GM13977 (cell line): ENCODE measurements at regions not wholly inside any gene's neighbourhood (a gene's known extent, or its start where the extent isn't known, plus 50 kb on each side); places are given as distances from the start of the nearest gene placed in this dataset.

ENCODE experiments used
- DNase-seq: peaks from one replicate; pipeline ENCODE4 v3.0.0; 2012; ENCODE audit warnings: low spot score
- CTCF ChIP-seq: IDR thresholded peaks from 2 replicates; pipeline ENCODE4 v1.5.1; 2012; ENCODE audit warnings: mild to moderate bottlenecking, control low read depth; ENCODE audit not compliant: insufficient read depth; ENCODE audit errors: extremely low read depth, missing control alignments
- in situ Hi-C: fragments of 300-500 bp; cut with MboI; formaldehyde crosslinking; loops from one replicate; pipeline ENCODE4 v1.12.0; 2022; ENCODE audit warnings: low sequenced_read_pairs, low pct_unique_long_range_greater_than_20kb, mixed read lengths, inconsistent platforms; ENCODE audit not compliant: unreplicated experiment

- DNase-seq = peak; percentile 5
- in situ Hi-C loops = no loop called here
- TF ChIP-seq CTCF = no peak
Observed at GRCh38 chr2:75870651-75871137, 160.0 kb upstream of the GCFC2 start.

- no peak for DNase-seq
- TF ChIP-seq CTCF = no peak
- in situ Hi-C loops = no loop called here
Observed at GRCh38 chr2:75870133-75870532, 159.4 kb upstream of the GCFC2 start.

- in situ Hi-C loops = no loop called here
- TF ChIP-seq CTCF = no peak
- DNase-seq = no peak
Observed at GRCh38 chr2:75865702-75866101, 155.0 kb upstream of the GCFC2 start.

- DNase-seq = no peak
- no peak for TF ChIP-seq CTCF
- in situ Hi-C loops = no loop called here
Observed at GRCh38 chr2:75865083-75865482, 154.4 kb upstream of the GCFC2 start.

GRCh38 chr2:75862547-75862946, 151.8 kb upstream of the GCFC2 start:
- no peak for DNase-seq
- in situ Hi-C loops = no loop called here
- no peak for TF ChIP-seq CTCF

- TF ChIP-seq CTCF = no peak
- no peak for DNase-seq
- in situ Hi-C loops = no loop called here
Observed at GRCh38 chr2:75853436-75853835, 142.7 kb upstream of the GCFC2 start.

- TF ChIP-seq CTCF = no peak
- in situ Hi-C loops = no loop called here
Observed at GRCh38 chr2:75852639-75853038, 141.9 kb upstream of the GCFC2 start.

More at GRCh38 chr2:75852639-75853038, 141.9 kb upstream of the GCFC2 start:
- DNase-seq = no peak
